Vagina (tissue), 2 donors: ENCODE measurements at regions not wholly inside any gene's neighbourhood (a gene's known extent, or its start where the extent isn't known, plus 50 kb on each side); places are given as distances from the start of the nearest gene placed in this dataset.

ENCODE experiments used
- POLR2A ChIP-seq, 2 donors: fragments of 450-650 bp; IDR thresholded peaks; one replicate each; pipeline ENCODE4 v1.6.1; 2017; ENCODE audit warnings: antibody characterized with exemption in 2 of 2, mild to moderate bottlenecking in 2 of 2, moderate library complexity in 2 of 2
- TF ChIP-seq, protein P1 (sequence below), 3 experiments: fragments of 450-650 bp in 2 of 3; fragments of 200-600 bp in 1 of 3; sonication (generic) in 1 of 3; IDR thresholded peaks; one replicate each; pipeline ENCODE4 v1.5.1; 2017 to 2019; ENCODE audit warnings: antibody characterized with exemption in 3 of 3, mild to moderate bottlenecking in 2 of 3, moderate library complexity in 2 of 3

DNA sequence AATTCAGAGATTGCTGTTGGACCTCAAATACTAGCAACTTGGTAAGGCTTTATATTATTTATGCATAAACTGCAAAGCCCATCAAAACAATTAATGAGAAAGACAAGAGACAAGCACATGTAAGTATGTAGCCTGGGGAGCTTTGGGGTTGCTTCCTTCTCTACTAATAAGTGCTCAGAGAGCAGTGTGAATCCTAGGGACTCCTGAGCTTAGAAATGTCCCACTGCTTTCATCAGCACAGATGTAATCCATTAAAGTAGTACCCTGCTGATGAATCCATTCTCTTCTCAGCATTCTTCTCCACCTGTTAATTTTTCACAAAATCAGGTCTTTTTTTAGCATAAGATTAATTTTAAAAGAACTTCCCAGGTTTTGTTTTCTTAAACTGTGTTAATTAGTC, 485.6 kb downstream of the PTH2R start:
- TF ChIP-seq, protein P1, sequence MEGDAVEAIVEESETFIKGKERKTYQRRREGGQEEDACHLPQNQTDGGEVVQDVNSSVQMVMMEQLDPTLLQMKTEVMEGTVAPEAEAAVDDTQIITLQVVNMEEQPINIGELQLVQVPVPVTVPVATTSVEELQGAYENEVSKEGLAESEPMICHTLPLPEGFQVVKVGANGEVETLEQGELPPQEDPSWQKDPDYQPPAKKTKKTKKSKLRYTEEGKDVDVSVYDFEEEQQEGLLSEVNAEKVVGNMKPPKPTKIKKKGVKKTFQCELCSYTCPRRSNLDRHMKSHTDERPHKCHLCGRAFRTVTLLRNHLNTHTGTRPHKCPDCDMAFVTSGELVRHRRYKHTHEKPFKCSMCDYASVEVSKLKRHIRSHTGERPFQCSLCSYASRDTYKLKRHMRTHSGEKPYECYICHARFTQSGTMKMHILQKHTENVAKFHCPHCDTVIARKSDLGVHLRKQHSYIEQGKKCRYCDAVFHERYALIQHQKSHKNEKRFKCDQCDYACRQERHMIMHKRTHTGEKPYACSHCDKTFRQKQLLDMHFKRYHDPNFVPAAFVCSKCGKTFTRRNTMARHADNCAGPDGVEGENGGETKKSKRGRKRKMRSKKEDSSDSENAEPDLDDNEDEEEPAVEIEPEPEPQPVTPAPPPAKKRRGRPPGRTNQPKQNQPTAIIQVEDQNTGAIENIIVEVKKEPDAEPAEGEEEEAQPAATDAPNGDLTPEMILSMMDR (IDR thresholded peaks at IDR 0.05) = no peak
- TF ChIP-seq POLR2A (IDR thresholded peaks at IDR 0.05) = no peak
